ENCODE measurements at regions not wholly inside any gene's neighbourhood (a gene's known extent, or its start where the extent isn't known, plus 50 kb on each side); places are given as distances from the start of the nearest gene placed in this dataset.

DNA sequence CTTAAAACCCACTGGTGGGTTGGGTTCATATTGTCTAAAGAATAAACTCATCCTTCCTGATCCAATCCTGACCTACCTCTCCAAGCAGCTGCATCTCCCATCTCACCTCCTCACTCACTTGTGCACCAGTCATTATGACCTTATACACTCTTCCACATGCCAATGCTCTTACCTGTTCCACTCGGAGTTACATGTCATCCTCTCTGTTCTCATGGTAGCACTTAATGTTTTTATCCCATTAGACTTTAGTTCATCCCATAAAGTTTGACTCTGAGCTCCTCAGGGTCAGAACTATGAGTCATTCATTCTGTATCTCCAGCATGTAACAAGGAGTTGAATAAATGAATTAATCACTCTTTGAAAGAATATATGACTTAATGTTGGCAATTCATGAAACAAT, 330.2 kb downstream of the KLF12 start:
- Mint-ChIP-seq H3K27ac (no peak overlapping the region; the same call in 1 of the 2 replicates), H3K36me3 (peaks cover under 1% of the 10 kb centered on the region; the same call in 1 of the 2 replicates), H3K27me3 (ENCODE audit: low read depth) (no peaks in the 10 kb centered on the region), H3K4me3 (no peak overlapping the region), H3K4me1 (peaks cover 12% of the 10 kb centered on the region), H3K9me3 (peaks cover under 1% of the 10 kb centered on the region)
- ATAC-seq (no peak), DNase-seq (ENCODE audit: low spot score) (no peak)
- ChIA-PET CTCF (interaction anchor here (0.6 kb wide), 1 partner anchor 26 kb away, joined by 4 read pairs; no protein-coding TSS in a partner anchor), POLR2A (no interaction called here)
- TF ChIP-seq RELA (CRISPR knock-in tag; IDR thresholded peaks at IDR 0.05; ENCODE audit: borderline replicate concordance) (no peak), SMAD3 (CRISPR knock-in tag; IDR thresholded peaks at IDR 0.05; ENCODE audit: borderline replicate concordance) (no peak), OVOL2 (CRISPR knock-in tag; IDR thresholded peaks at IDR 0.05; ENCODE audit: borderline replicate concordance) (no peak), TEAD4 (CRISPR knock-in tag; IDR thresholded peaks at IDR 0.05) (no peak), ZNF219 (CRISPR knock-in tag; IDR thresholded peaks at IDR 0.05; ENCODE audit: borderline replicate concordance) (no peak), CREB1 (CRISPR knock-in tag; IDR thresholded peaks at IDR 0.05) (no peak), HMGA2 (CRISPR knock-in tag; IDR thresholded peaks at IDR 0.05) (no peak), FOXK1 (CRISPR knock-in tag; IDR thresholded peaks at IDR 0.05) (no peak), CREM (CRISPR knock-in tag; IDR thresholded peaks at IDR 0.05) (no peak), ETV6 (CRISPR knock-in tag; IDR thresholded peaks at IDR 0.05) (no peak), ELF4 (CRISPR knock-in tag; IDR thresholded peaks at IDR 0.05; ENCODE audit: low read depth) (no peak)
- TF ChIP-seq, protein P1, sequence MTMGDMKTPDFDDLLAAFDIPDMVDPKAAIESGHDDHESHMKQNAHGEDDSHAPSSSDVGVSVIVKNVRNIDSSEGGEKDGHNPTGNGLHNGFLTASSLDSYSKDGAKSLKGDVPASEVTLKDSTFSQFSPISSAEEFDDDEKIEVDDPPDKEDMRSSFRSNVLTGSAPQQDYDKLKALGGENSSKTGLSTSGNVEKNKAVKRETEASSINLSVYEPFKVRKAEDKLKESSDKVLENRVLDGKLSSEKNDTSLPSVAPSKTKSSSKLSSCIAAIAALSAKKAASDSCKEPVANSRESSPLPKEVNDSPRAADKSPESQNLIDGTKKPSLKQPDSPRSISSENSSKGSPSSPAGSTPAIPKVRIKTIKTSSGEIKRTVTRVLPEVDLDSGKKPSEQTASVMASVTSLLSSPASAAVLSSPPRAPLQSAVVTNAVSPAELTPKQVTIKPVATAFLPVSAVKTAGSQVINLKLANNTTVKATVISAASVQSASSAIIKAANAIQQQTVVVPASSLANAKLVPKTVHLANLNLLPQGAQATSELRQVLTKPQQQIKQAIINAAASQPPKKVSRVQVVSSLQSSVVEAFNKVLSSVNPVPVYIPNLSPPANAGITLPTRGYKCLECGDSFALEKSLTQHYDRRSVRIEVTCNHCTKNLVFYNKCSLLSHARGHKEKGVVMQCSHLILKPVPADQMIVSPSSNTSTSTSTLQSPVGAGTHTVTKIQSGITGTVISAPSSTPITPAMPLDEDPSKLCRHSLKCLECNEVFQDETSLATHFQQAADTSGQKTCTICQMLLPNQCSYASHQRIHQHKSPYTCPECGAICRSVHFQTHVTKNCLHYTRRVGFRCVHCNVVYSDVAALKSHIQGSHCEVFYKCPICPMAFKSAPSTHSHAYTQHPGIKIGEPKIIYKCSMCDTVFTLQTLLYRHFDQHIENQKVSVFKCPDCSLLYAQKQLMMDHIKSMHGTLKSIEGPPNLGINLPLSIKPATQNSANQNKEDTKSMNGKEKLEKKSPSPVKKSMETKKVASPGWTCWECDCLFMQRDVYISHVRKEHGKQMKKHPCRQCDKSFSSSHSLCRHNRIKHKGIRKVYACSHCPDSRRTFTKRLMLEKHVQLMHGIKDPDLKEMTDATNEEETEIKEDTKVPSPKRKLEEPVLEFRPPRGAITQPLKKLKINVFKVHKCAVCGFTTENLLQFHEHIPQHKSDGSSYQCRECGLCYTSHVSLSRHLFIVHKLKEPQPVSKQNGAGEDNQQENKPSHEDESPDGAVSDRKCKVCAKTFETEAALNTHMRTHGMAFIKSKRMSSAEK (CRISPR knock-in tag; IDR thresholded peaks at IDR 0.05; ENCODE audit: borderline replicate concordance): no peak
- TF ChIP-seq, protein P2, sequence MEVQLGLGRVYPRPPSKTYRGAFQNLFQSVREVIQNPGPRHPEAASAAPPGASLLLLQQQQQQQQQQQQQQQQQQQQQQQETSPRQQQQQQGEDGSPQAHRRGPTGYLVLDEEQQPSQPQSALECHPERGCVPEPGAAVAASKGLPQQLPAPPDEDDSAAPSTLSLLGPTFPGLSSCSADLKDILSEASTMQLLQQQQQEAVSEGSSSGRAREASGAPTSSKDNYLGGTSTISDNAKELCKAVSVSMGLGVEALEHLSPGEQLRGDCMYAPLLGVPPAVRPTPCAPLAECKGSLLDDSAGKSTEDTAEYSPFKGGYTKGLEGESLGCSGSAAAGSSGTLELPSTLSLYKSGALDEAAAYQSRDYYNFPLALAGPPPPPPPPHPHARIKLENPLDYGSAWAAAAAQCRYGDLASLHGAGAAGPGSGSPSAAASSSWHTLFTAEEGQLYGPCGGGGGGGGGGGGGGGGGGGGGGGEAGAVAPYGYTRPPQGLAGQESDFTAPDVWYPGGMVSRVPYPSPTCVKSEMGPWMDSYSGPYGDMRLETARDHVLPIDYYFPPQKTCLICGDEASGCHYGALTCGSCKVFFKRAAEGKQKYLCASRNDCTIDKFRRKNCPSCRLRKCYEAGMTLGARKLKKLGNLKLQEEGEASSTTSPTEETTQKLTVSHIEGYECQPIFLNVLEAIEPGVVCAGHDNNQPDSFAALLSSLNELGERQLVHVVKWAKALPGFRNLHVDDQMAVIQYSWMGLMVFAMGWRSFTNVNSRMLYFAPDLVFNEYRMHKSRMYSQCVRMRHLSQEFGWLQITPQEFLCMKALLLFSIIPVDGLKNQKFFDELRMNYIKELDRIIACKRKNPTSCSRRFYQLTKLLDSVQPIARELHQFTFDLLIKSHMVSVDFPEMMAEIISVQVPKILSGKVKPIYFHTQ (CRISPR knock-in tag; IDR thresholded peaks at IDR 0.05): no peak

DNA sequence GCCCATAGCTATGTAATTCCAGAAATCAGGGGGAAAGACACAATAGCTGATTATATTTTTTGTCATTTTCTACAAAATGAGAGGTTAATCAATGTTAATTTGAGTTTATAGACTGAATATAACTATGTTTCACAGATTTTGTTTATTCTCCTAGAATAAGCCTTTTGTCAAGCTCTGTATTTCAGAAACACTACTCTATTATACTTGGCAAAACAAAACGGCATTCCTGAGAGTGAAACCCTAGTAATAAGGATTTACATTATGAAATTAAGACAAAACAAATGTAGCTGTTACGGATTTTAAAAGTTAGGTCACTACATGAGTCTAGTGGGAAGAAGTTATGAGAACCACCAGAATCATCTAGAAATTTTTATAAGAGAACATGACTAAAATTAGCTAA, 334.2 kb downstream of the KLF12 start:
- peaks cover 4% of the 10 kb centered on the region for H3K9me3 Mint-ChIP-seq
- H3K4me1 Mint-ChIP-seq: no peaks in the 10 kb centered on the region
- H3K4me3 Mint-ChIP-seq: no peak overlapping the region
- CTCF ChIA-PET: no interaction called here
- ATAC-seq: no peak
- H3K36me3 Mint-ChIP-seq: peaks cover 4% of the 10 kb centered on the region; the same call in 1 of the 2 replicates
- DNase-seq (ENCODE audit: low spot score): no peak
- H3K27me3 Mint-ChIP-seq (ENCODE audit: low read depth): no peaks in the 10 kb centered on the region
- POLR2A ChIA-PET: no interaction called here
- no peak overlapping the region for H3K27ac Mint-ChIP-seq
- TF ChIP-seq, protein P3, sequence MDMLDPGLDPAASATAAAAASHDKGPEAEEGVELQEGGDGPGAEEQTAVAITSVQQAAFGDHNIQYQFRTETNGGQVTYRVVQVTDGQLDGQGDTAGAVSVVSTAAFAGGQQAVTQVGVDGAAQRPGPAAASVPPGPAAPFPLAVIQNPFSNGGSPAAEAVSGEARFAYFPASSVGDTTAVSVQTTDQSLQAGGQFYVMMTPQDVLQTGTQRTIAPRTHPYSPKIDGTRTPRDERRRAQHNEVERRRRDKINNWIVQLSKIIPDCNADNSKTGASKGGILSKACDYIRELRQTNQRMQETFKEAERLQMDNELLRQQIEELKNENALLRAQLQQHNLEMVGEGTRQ (CRISPR knock-in tag; IDR thresholded peaks at IDR 0.05): no peak
- TF ChIP-seq, protein P4, sequence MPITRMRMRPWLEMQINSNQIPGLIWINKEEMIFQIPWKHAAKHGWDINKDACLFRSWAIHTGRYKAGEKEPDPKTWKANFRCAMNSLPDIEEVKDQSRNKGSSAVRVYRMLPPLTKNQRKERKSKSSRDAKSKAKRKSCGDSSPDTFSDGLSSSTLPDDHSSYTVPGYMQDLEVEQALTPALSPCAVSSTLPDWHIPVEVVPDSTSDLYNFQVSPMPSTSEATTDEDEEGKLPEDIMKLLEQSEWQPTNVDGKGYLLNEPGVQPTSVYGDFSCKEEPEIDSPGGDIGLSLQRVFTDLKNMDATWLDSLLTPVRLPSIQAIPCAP (CRISPR knock-in tag; IDR thresholded peaks at IDR 0.05): no peak
- TF ChIP-seq, protein P5, sequence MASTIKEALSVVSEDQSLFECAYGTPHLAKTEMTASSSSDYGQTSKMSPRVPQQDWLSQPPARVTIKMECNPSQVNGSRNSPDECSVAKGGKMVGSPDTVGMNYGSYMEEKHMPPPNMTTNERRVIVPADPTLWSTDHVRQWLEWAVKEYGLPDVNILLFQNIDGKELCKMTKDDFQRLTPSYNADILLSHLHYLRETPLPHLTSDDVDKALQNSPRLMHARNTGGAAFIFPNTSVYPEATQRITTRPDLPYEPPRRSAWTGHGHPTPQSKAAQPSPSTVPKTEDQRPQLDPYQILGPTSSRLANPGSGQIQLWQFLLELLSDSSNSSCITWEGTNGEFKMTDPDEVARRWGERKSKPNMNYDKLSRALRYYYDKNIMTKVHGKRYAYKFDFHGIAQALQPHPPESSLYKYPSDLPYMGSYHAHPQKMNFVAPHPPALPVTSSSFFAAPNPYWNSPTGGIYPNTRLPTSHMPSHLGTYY (CRISPR knock-in tag; IDR thresholded peaks at IDR 0.05): no peak
- TF ChIP-seq ZNF416 (CRISPR knock-in tag; IDR thresholded peaks at IDR 0.05) (no peak), ZNF232 (CRISPR knock-in tag; IDR thresholded peaks at IDR 0.05) (no peak), KAT7 (CRISPR knock-in tag; IDR thresholded peaks at IDR 0.05; ENCODE audit: borderline replicate concordance) (no peak), FOXP1 (CRISPR knock-in tag; IDR thresholded peaks at IDR 0.05; ENCODE audit: borderline replicate concordance) (no peak), SMAD4 (CRISPR knock-in tag; IDR thresholded peaks at IDR 0.05) (no peak), NR1H2 (CRISPR knock-in tag; IDR thresholded peaks at IDR 0.05) (no peak), ZNF396 (CRISPR knock-in tag; IDR thresholded peaks at IDR 0.05; ENCODE audit: borderline replicate concordance) (no peak), SOX15 (CRISPR knock-in tag; IDR thresholded peaks at IDR 0.05) (no peak), PRRX2 (CRISPR knock-in tag; IDR thresholded peaks at IDR 0.05) (no peak), ELF4 (CRISPR knock-in tag; IDR thresholded peaks at IDR 0.05; ENCODE audit: low read depth) (no peak)
- TF ChIP-seq, protein P6, sequence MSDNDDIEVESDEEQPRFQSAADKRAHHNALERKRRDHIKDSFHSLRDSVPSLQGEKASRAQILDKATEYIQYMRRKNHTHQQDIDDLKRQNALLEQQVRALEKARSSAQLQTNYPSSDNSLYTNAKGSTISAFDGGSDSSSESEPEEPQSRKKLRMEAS (CRISPR knock-in tag; IDR thresholded peaks at IDR 0.05): no peak

All from WTC11 (cell line).